Calu3 (cell line): ENCODE measurements at regions not wholly inside any gene's neighbourhood (a gene's known extent, or its start where the extent isn't known, plus 50 kb on each side); places are given as distances from the start of the nearest gene placed in this dataset.

ENCODE experiments used
- BruUV-seq: library from RNA; stranded (reverse); fragments of 400-500 nt; replicated peaks from 2 replicates; lab custom pipeline; 2021; lab: Mats Ljungman, UMichigan
- CTCF ChIA-PET: fragments of 300-600 bp; sonication (Branson Sonifier 250); formaldehyde crosslinking; loops from one replicate; lab custom pipeline; 2022; ENCODE audit warnings: antibody characterized with exemption; lab: Charles Lee
- DNase-seq: peaks from one replicate; pipeline ENCODE4 v3.0.0; 2022
- H3K27ac Mint-ChIP-seq: one replicate; pipeline ENCODE4 v1.8.0; 2022; ENCODE audit warnings: mixed read lengths; ENCODE audit not compliant: unreplicated experiment
- H3K27me3 Mint-ChIP-seq: one replicate; pipeline ENCODE4 v1.8.0; 2022; ENCODE audit warnings: mixed read lengths; ENCODE audit not compliant: unreplicated experiment
- H3K36me3 Mint-ChIP-seq: one replicate; pipeline ENCODE4 v1.8.0; 2022; ENCODE audit warnings: mild to moderate bottlenecking, moderate library complexity, mixed read lengths; ENCODE audit not compliant: insufficient read depth, unreplicated experiment
- H3K4me1 Mint-ChIP-seq: one replicate; pipeline ENCODE4 v1.8.0; 2022; ENCODE audit warnings: mild to moderate bottlenecking, low read depth, mixed read lengths; ENCODE audit not compliant: unreplicated experiment
- H3K4me3 Mint-ChIP-seq: one replicate; pipeline ENCODE4 v1.8.0; 2022; ENCODE audit warnings: mild to moderate bottlenecking, low read depth, moderate library complexity, mixed read lengths; ENCODE audit not compliant: unreplicated experiment
- H3K9me3 Mint-ChIP-seq: one replicate; pipeline ENCODE4 v1.8.0; 2022; ENCODE audit warnings: low read depth, mixed read lengths; ENCODE audit not compliant: unreplicated experiment
- CTCF ChIP-seq: fragments of 200-600 bp; IDR thresholded peaks from one replicate; pipeline ENCODE4 v1.8.0; 2022; ENCODE audit warnings: antibody characterized with exemption; ENCODE audit not compliant: unreplicated experiment
- intact Hi-C: fragments of 100-400 bp; cut with micrococcal nuclease; formaldehyde crosslinking; loops from one replicate; pipeline ENCODE4 v1.10.0; 2022; ENCODE audit not compliant: unreplicated experiment

DNA sequence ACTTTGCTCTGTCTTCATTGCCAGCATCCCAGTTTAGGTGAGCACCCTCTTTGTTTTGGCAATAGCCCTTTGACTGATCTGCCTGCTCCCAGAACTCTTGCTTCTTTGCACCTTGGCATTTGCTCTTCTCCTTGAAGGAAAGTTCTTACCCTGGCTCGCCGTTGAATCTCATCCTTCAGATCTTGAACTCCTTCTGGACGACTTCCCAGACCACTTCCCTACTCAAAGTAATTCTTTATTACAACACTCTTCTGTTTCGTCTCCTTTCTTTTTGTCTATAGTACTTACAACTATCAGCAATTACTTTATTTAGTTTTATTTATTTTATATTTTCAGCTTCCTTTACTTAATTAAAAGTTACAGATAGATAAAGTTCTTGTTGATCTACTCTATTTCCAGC, 1510.1 kb downstream of the MAT2B start:
- Mint-ChIP-seq H3K27ac (no peak overlapping the region), H3K9me3 (peaks cover 11% of the 10 kb centered on the region), H3K27me3 (no peaks in the 10 kb centered on the region), H3K4me3 (no peak overlapping the region), H3K36me3 (no peaks in the 10 kb centered on the region), H3K4me1 (peaks cover 8% of the 10 kb centered on the region)
- CTCF ChIA-PET = no interaction called here
- intact Hi-C loops = no loop called here
- BruUV-seq = no TSS peak
- TF ChIP-seq CTCF = no peak
- DNase-seq = no peak

DNA sequence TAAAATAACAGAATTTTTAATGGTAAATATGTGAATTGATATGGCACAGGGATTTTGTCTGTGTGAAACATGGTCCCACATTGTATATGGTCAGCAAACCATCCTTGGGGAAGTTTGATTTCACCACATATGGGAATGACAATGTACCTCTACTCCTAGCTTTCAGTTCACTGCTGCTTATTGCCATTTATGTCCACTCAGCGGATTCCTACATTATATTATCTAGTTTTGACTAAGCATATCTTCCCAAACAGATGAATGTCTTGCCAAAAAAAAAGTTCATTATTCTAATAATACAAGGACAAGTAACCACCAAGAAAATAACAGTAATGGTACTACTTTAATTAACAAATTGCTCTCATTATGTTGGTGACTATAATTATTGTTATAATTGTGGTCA, 1521.6 kb downstream of the MAT2B start:
- Mint-ChIP-seq H3K4me3 (no peak overlapping the region), H3K4me1 (no peaks in the 10 kb centered on the region), H3K27me3 (no peaks in the 10 kb centered on the region), H3K9me3 (peaks cover 11% of the 10 kb centered on the region), H3K36me3 (no peaks in the 10 kb centered on the region), H3K27ac (no peak overlapping the region)
- no TSS peak for BruUV-seq
- no peak for DNase-seq
- CTCF ChIA-PET = no interaction called here
- intact Hi-C loops = no loop called here
- no peak for TF ChIP-seq CTCF

GRCh38 chr5:165028356-165028755, 1522.9 kb downstream of the MAT2B start:
- intact Hi-C loops = no loop called here
- H3K27me3 Mint-ChIP-seq = no peaks in the 10 kb centered on the region
- H3K4me3 Mint-ChIP-seq = no peak overlapping the region
- CTCF ChIA-PET = interaction anchor here (0.6 kb wide), 2 partner anchors 181 to 1333 kb away, joined by 3 read pairs; no protein-coding TSS in a partner anchor
- BruUV-seq = no TSS peak
- H3K9me3 Mint-ChIP-seq = peaks cover 11% of the 10 kb centered on the region
- no peak for TF ChIP-seq CTCF
- DNase-seq = no peak
- no peaks in the 10 kb centered on the region for H3K4me1 Mint-ChIP-seq
- H3K27ac Mint-ChIP-seq = no peak overlapping the region
- H3K36me3 Mint-ChIP-seq = no peaks in the 10 kb centered on the region

- no peak for TF ChIP-seq CTCF
- CTCF ChIA-PET = interaction anchor here (0.6 kb wide), 1 partner anchor 241 kb away, joined by 7 read pairs; no protein-coding TSS in a partner anchor
- no peaks in the 10 kb centered on the region for H3K4me1 Mint-ChIP-seq
- H3K27ac Mint-ChIP-seq = no peak overlapping the region
- BruUV-seq = no TSS peak
- DNase-seq = peak; percentile 42
- H3K9me3 Mint-ChIP-seq = peaks cover 9% of the 10 kb centered on the region
- H3K27me3 Mint-ChIP-seq = no peaks in the 10 kb centered on the region
- H3K36me3 Mint-ChIP-seq = no peaks in the 10 kb centered on the region
- intact Hi-C loops = loop anchor here (1.0 kb wide), 1 partner anchor 180 kb away; no protein-coding TSS in a partner anchor
- H3K4me3 Mint-ChIP-seq = no peak overlapping the region
Measured at GRCh38 chr5:165029099-165029870, 1523.9 kb downstream of the MAT2B start.
